ENCODE measurements at regions not wholly inside any gene's neighbourhood (a gene's known extent, or its start where the extent isn't known, plus 50 kb on each side); places are given as distances from the start of the nearest gene placed in this dataset.
A peak's percentile ranks its signal among the peaks of the same experiment; 100 is the strongest.

DNA sequence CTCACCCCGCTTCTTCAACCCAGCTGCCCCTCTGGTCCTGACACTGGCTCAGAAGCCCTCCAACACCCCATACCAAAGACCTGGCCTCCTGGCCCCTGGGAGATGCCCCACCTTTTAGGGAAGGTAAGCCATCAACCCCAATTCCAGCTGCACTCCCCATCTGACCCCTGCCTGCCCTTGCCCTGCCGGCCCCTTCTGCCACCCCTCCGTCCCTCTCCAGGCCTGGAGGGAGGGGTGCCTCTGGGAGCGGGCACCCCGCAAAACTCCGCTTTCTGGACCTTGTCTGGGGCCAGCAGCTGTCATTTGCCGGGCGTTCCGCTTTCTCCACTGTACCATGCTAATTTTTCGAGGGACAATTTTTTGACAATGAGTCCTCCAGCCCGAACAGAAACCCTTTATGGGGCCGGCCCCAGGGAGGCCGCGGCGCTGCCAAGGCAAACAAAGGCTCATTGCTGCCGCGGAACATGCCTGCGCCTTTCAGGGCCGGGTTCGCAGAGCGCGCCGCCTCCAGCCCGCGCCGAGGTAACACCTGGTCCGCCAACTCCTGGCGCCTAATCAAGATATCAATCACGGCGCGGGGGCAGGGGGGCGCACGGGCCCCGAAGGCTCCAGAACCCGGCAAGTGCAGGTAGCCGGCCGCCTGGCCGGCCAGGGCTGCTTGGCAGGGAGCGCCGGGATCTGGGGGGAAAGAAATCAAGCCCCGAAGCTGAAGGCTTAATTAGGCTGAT lies 96.0 kb downstream of the INHBB start:
- Histone ChIP-seq H3K36me3 (no peaks in the 10 kb centered on the region), H3K27me3 (peaks cover 0 to 72% of the 10 kb centered on the region in 2 donors), H3K9me3 (no peaks in the 10 kb centered on the region), H3K4me3 (peak overlapping the region; percentile 10 to 38 (median 22)), H3K4me1 (peaks cover 0 to 23% (median 12%) of the 10 kb centered on the region in 4 donors), H3K27ac (no peak overlapping the region)
- WGBS, 2 donors, result 3 to 5% methylated on average over 29 to 36 of the region's 41 CpGs
- peak; percentile 25 to 49 for DNase-seq (ENCODE audit: low spot score in 2 of 2)
- peak in 1 of 2 donors; percentile 16 for TF ChIP-seq EP300 (IDR thresholded peaks at IDR 0.05)
- no peak for TF ChIP-seq CTCF (IDR thresholded peaks at IDR 0.05)
- no peak for TF ChIP-seq POLR2A (IDR thresholded peaks at IDR 0.05)

DNA sequence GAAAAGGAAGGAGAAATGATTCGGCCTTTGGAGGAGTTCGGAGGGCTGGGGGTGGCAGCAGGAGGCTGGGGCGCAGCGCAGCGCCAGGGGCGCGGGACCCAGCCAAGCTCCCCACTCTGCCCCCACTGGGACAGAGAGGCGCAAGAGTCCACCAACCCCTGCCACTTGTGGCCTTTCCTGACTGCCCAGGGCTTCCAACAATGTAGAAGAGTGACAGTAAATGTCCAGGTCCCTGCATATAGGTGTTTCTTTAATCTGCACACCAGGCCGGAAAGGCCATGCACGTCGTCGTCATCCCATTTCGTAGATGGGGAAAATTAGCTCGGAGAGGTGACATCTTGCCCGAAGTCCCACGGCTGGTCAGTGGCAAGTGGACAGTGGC lies 96.6 kb downstream of the INHBB start:
- no peak for DNase-seq (ENCODE audit: low spot score in 2 of 2)
- H3K36me3 ChIP-seq, result no peaks in the 10 kb centered on the region
- H3K27ac ChIP-seq, result no peak overlapping the region
- TF ChIP-seq EP300 (IDR thresholded peaks at IDR 0.05), result no peak
- TF ChIP-seq POLR2A (IDR thresholded peaks at IDR 0.05), result no peak
- TF ChIP-seq CTCF (IDR thresholded peaks at IDR 0.05), result no peak
- peaks cover 0 to 66% of the 10 kb centered on the region in 2 donors for H3K27me3 ChIP-seq
- peaks cover 0 to 23% (median 12%) of the 10 kb centered on the region in 4 donors for H3K4me1 ChIP-seq
- peak overlapping the region; percentile 10 to 38 (median 22) for H3K4me3 ChIP-seq
- H3K9me3 ChIP-seq, result no peaks in the 10 kb centered on the region
- WGBS, 2 donors, result 4 to 6% methylated on average over 9 to 16 of the region's 16 CpGs

DNA sequence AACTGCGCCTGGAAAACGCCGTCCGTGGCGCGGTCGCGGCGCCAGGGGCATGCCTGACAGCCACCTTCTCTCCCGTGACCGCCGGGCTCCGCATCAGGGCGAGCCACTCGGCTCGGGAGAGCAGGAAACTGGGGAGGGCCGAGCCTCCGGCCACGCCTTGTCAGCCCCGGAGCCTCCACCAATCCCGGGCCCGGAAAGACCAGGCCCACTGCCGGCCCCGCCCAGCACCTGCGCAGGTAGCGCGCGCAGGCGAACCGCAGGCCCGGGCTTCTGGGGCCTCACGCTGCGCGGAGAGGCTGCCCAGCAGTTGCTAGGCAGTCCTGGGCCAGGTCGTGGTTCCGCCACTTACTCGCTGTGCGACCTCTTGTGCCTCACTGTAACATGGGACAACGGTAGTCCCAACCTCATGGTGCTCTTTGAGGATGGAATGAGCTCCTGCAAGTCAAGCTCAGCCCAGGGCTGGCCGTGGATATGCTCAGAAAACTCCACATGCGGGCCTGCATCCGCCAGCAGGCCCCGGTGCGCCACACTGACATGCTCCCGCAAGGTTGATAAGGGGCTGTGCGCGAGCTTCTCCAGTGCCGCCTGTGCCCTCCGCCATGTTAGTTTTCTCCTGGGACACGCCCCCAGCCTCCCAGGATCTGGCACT lies 97.1 kb downstream of the INHBB start:
- WGBS, 2 donors, result 13 to 15% methylated on average over 38 to 41 of the region's 50 CpGs
- H3K9me3 ChIP-seq, result no peaks in the 10 kb centered on the region
- no peak for DNase-seq (ENCODE audit: low spot score in 2 of 2)
- H3K27ac ChIP-seq, result no peak overlapping the region
- H3K27me3 ChIP-seq, result peaks cover 0 to 61% of the 10 kb centered on the region in 2 donors
- H3K36me3 ChIP-seq, result no peaks in the 10 kb centered on the region
- peak overlapping the region in 2 of 4 donors; percentile 21 to 38 for H3K4me3 ChIP-seq
- peaks cover 0 to 23% (median 12%) of the 10 kb centered on the region in 4 donors for H3K4me1 ChIP-seq
- no peak for TF ChIP-seq POLR2A (IDR thresholded peaks at IDR 0.05)
- TF ChIP-seq CTCF (IDR thresholded peaks at IDR 0.05), result no peak
- TF ChIP-seq EP300 (IDR thresholded peaks at IDR 0.05), result no peak

DNA sequence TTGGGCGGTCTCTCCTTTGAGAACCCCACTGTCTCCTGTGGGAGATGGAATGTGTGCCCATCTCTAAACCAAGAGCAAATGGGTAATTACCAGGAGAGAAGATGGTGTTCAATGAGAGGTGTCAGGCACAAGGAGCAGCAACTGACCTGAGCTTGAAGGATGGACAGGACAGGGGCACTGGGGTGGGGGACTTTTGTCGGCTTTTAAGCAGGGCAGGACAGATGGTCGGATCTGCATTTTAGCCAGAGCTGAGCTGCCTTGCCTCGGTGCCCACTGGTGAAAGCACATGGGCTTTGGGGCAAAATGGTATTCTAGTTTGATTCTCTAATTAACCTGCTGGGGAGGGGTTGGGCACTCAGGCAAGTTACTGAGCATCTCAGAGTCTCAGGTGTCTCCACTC lies 98.0 kb downstream of the INHBB start:
- H3K4me3 ChIP-seq, result no peak overlapping the region
- no peak for TF ChIP-seq EP300 (IDR thresholded peaks at IDR 0.05)
- no peak for TF ChIP-seq CTCF (IDR thresholded peaks at IDR 0.05)
- TF ChIP-seq POLR2A (IDR thresholded peaks at IDR 0.05), result no peak
- H3K4me1 ChIP-seq, result peaks cover 0 to 23% (median 12%) of the 10 kb centered on the region in 4 donors
- 89 to 97% methylated on average over 4 of the region's 4 CpGs for WGBS, 2 donors
- no peak for DNase-seq (ENCODE audit: low spot score in 2 of 2)
- peaks cover 0 to 52% of the 10 kb centered on the region in 2 donors for H3K27me3 ChIP-seq
- no peaks in the 10 kb centered on the region for H3K9me3 ChIP-seq
- H3K36me3 ChIP-seq, result no peaks in the 10 kb centered on the region
- H3K27ac ChIP-seq, result no peak overlapping the region

GRCh38 chr2:120444691-120445240 lies 98.8 kb downstream of the INHBB start:
- 94 to 95% methylated on average over 9 of the region's 9 CpGs for WGBS, 2 donors
- H3K4me3 ChIP-seq, result no peak overlapping the region
- H3K4me1 ChIP-seq, result peaks cover 0 to 23% (median 12%) of the 10 kb centered on the region in 4 donors
- DNase-seq (ENCODE audit: low spot score in 2 of 2), result no peak
- no peaks in the 10 kb centered on the region for H3K36me3 ChIP-seq
- no peak overlapping the region for H3K27ac ChIP-seq
- no peaks in the 10 kb centered on the region for H3K9me3 ChIP-seq
- no peak for TF ChIP-seq CTCF (IDR thresholded peaks at IDR 0.05)
- TF ChIP-seq POLR2A (IDR thresholded peaks at IDR 0.05), result no peak
- no peak for TF ChIP-seq EP300 (IDR thresholded peaks at IDR 0.05)
- H3K27me3 ChIP-seq, result peaks cover 0 to 45% of the 10 kb centered on the region in 2 donors
